ENCODE measurements at regions not wholly inside any gene's neighbourhood (a gene's known extent, or its start where the extent isn't known, plus 50 kb on each side); places are given as distances from the start of the nearest gene placed in this dataset.
"Not testable (repeated sequence)": the region's sequence is repeated elsewhere in the genome, so short reads cannot be mapped to it uniquely, and the experiment has no call there.

DNA sequence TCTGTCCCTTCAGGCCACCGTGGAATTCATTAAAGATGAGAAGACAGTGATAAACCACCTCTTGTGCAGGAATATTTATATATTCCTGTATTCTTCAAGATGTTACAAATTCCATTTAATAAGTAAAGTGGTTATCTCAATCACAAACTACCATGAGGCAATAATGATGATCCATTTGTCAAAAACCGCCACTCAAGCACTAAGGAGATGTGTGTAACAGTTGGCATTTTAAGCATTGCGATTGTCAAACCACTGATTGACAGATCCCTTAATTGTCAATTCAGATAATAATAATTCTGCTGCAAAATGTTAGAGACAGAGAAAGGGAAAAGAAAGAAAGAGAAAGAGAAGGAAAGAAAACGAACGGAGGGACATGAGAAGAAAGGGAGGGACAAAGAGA lies 476.1 kb upstream of the RBFOX1 start:
- DNase-seq (ENCODE audit: low read depth in 2 of 2), result no peak

DNA sequence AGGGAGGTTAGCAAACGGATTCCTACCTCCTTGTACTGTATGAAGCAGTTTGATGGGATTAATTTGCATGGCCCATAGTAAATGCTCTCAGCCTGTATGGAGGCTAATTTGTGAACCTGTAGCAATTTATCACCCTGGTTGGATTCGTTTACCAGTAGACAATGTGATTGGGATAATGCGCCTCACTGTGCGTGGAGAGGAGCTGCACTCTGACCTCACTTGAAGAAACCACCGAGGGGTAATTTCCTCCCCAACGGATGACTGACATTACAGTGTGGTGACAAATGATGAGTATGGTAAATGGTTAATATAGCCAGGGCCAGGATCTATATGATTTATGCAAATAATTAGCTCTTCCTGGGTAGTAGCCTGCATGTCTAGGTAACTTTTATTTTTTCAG lies 479.1 kb upstream of the RBFOX1 start:
- no peak for DNase-seq (ENCODE audit: low read depth in 2 of 2)

DNA sequence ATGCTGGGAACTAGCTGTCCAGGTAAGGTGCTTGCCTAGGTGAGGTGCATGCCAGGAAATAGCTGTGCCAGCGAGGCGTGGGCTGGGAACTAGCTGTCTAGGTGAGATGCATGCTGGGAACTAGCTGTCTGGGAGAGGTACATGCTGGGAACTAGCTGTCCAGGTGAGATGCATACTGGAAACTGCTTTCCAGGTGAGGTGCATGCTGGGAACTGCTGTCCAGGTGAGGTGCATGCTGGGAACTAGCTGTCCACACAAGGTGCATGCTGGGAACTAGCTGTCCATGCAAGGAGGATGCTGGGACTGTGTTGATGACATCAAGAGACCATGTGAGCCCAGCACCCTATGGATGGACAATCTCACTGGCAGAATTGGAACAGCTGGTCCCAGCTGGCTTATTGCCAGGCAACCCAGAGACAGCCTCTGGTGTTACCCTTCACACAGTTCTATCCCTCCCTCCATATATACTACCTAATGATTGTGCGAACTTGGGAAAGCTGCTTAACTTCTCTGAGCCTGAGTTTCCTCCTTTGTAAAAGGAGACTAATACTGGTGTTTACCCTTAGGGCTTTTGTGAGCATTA lies 479.9 kb upstream of the RBFOX1 start:
- DNase-seq (ENCODE audit: low read depth in 2 of 2), result no peak

DNA sequence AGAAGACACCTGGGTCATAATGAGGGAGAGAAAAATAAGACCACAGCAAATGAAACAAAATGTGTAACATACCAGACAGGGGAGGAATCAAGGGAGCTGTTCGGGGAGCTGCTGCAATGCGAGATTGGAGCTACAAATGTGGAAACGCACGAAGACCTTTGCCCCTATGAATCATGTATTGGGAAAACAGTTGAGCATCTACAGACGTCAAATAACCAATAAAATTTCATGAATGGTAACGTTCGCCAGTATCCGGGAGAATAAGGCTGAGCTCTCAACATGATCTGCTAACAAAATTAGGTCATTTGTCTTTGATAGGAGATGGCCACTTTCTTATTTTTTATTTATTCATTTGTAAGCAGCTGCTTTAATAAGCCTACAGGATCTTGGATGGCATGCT lies 486.2 kb upstream of the RBFOX1 start:
- no peak for DNase-seq (ENCODE audit: low read depth in 2 of 2)

DNA sequence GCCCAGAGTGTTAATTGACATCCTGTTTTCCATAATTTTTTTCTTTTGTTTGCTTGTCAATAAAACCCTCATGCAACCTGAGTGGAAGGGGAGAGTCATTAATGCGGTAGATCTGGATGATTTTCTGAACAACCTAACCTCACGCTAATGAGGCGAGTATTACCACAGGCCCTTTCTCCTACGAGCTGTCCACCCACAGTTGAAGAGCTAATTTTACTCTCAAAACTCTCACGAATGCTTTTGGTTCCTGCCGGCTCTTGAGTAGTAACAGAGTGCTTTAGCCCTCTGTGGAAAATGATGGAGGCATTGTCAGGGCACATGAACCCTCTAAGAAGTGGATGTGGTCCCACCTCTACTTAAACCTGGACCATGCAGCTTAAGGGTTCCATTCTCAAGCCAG lies 491.3 kb upstream of the RBFOX1 start:
- no peak for DNase-seq (ENCODE audit: low read depth in 2 of 2)

DNA sequence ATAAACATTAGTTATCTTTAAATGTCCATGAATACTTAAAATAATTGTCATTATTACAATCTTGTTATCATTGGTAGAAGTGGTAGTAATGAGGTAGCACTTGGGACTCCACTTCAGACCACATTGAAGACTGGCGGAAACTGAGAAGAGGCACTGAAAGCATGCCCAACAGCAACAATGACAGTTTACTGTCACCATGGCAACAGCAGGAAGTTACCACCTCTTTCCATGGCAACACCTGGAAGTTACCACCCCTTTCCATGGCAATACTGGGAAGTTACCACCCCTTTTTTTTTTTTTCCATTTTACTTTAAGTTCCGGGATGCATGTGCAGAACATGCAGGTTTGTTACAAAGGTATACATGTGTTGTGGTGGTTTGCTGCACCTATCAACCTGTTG lies 494.9 kb upstream of the RBFOX1 start:
- DNase-seq (ENCODE audit: low read depth in 2 of 2), result no peak

DNA sequence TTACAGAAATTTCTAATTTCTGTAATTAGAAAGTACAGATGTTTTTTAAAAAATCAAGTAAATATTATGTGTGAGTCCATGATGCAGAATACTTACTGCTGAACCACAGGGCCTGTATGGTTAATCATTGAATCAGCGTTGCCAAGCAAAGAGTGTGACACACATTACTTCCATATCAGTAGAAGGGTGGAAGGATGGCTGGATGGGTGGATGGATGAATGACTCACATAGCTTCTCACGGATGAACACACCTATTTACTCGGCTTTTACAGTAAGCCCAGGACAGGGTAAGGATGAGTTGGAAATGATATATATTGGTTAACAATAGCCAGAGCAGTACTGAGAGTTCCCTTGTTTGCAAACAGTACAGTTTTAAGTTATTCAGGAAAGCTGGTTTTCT lies 495.9 kb upstream of the RBFOX1 start:
- no peak for DNase-seq (ENCODE audit: low read depth in 2 of 2)

DNA sequence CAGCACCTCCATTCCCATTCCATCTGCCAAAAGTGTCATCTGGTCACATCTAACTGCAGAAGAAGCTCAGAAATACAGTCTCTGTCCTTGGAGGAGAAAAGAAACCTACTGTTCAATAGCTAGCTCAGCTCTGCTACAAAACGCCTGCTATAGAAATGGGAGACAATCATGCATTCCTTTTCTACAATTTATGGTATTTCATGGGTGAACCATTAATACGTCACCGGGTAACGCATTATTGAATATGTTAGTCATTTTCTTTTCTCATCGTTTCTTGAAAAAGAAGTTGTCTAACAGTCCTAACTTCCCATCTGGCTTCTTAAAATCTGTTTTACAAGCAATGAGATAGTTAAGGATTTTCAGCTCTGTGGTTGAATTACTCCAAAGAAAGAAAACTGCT lies 496.7 kb upstream of the RBFOX1 start:
- DNase-seq (ENCODE audit: low read depth in 2 of 2), result no peak

DNA sequence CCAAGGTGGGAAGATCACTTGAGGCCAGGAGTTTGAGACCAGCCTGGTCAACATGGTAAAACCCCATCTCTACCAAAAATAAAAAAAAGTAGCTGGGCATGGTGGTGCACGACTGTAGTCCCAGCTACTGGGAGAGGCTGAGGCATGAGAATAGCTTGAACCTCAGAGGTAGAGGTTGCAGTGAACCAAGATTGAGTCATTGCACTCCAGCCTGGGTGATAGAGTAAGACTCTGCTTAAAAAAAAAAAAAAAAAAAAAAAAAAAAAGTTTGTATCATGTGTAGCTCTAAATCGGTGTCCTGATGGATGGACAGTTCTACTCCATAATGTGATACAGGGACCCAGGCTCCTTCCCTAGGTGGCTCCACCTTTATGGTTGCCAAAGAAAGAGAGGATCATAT lies 497.1 kb upstream of the RBFOX1 start:
- no peak for DNase-seq (ENCODE audit: low read depth in 2 of 2)

DNA sequence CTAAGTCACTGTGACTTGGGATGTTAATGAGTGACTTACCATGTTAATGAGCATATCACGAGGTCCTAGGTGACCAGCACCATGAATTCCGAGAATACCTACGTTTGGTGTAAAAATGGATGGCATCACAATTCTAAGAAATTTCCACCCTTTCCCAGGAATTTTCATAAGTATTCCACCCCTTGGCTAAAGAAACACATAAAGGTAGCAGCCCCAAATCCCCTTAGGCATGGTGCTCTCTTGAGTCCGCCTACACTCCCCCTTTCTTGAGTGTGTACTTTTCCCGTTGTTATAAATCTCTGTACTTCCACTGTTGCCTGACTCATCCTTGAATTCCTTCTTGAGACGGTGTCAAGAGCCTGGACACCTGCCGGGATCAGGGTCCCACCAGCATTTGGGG lies 504.0 kb upstream of the RBFOX1 start:
- DNase-seq (ENCODE audit: low read depth in 2 of 2), result no peak

DNA sequence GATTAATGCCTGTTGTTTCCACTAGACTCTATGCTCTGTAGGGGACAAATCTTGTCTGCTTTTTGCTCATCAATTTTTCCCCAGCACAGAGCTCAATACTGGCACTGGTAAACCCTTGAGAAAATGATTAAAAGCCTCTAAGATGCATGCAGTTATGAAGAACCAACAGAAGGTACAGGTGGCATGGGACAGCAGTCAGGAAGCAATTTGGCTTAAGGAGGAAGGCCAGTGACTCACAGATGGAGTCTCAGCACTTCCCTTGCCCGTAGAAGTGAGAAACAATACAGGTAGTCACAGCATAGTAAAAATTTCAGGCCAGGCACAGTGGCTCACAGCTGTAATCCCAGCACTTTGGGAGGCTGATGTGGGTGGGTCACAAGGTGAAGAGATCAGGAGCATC lies 504.7 kb upstream of the RBFOX1 start:
- DNase-seq (ENCODE audit: low read depth in 2 of 2), result no peak

DNA sequence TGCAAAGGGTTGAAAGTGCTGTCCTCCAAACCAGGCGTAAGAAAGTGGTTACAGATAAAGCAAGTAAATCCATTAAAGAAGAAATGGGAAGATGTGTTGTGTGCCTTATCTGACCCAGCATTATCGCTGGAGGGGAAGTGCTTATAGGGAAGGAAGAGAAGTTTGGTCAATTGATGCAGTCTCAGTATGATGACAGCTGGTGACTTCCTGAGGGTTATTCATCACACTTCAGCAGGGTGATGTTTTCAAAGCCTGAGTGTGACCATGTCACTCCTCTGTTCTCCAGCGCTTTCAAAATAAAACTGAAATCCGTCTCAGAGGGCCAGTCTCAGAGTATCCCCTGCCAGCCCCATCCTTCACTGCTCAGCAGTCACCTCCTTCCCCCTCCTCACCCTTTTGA lies 505.4 kb upstream of the RBFOX1 start:
- DNase-seq (ENCODE audit: low read depth in 2 of 2), result no peak

DNA sequence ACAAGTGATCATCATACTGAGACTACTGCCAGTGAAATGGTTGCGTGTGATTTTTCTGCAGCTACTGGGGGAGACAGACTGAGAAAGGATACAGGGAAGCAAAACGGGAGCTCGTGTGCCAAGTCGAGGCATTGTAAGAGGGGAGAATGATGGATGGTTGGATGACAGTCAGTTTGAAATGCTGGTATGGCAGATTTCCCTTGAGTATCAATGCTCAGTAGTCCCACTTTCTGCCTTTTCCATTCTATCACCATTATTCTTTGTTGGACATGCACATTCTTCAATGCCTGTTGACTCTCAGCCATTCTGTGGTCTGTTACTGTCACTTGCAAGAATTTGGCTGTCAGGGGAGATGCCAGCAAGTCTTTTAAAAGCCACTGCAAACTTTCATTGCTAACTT lies 510.6 kb upstream of the RBFOX1 start:
- DNase-seq (ENCODE audit: low read depth in 2 of 2), result no peak

DNA sequence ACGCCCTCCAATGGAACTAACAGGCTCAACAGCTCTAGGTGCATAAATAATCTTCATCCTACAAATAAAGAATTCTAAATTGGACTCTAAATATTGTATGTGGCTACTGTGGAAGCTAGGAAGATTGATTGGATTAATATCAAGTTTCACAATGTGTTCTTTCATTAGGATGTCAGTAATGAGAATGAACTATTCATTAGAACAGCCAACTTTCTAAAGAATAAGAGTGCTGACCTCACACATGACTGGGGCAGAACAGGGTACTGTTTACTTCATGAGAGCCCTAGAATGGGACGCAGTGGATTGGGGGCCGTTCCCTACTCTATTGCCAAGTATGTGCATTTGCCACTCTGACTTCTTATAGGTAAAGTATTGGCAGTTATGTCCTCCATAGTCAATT lies 528.2 kb upstream of the RBFOX1 start:
- DNase-seq (ENCODE audit: low read depth in 2 of 2), result no peak

DNA sequence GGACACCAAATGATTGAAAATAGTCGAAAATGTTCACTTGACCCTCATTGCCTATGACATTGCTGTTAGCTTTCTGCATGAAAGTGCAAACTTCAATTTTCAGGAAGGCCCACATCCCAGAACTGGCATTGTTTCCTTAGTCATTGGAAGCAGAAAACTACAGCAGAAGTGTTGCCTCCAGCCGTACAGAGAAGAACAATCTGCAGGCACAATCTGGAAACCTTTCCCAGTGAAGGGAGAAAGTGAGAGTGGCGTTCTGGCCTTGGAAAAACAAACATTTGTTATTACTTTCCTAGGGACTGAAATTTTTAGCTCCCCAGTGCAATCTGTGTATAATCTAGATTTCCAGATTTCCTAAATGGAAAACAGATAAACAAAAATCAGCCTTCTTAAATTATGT lies 529.5 kb upstream of the RBFOX1 start:
- DNase-seq (ENCODE audit: low read depth in 2 of 2), result no peak

DNA sequence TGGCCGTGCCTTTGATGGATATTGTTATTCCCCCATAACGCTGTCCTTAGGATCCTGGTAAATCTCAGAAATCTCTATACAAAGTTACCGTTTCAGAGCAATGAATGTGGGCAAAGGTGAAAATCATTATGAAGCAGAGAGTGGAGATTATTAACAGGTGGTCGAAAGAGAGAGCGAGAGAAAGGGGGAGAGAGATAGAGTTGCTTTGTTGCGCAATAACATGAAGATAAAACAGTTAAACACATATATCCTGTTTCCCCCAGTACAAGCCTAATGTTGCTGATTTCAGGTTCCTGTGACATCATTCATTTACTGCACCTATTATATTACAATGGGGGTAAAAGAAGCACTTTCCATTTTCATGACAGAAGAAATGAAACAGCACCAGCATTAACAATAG lies 535.4 kb upstream of the RBFOX1 start:
- no peak for DNase-seq (ENCODE audit: low read depth in 2 of 2)

DNA sequence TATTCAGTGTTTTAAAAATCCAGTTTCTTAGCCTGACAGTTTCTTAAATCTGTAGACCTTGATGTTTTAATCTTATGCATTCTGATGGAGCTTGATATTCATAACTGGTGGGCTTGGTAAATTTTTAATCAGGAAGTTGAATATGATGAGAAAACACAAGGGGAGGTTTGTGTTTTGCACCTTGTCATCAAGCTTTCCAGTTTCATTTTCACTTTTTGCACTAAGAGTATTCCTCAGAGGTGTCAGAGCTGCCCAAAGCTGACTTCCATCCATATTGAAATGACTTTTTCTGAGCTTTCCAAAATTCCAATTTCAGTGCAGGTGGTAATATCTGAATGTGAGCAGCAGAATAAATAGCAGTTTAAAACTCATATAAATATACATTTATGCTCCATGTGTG lies 555.0 kb upstream of the RBFOX1 start:
- no peak for DNase-seq (ENCODE audit: low read depth in 2 of 2)

DNA sequence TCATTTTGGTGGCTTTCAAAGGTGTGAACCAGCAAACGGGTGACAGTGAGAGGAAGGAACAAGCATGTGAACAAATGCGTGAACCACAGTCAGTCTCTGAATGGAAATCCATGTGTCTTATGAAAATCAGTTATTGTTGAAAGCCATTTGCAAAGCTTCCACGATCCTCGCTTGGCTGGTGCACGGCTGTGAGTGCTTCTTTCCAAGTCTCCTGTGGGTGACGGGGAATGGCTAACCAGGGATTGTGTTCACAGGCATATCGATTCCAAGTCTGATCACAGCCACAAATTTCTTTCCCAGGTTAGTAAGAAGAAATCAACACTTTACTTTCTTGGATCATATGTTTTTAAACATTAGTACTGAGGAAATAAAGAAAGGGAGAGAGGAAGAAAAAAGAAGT lies 556.9 kb upstream of the RBFOX1 start:
- no peak for DNase-seq (ENCODE audit: low read depth in 2 of 2)

DNA sequence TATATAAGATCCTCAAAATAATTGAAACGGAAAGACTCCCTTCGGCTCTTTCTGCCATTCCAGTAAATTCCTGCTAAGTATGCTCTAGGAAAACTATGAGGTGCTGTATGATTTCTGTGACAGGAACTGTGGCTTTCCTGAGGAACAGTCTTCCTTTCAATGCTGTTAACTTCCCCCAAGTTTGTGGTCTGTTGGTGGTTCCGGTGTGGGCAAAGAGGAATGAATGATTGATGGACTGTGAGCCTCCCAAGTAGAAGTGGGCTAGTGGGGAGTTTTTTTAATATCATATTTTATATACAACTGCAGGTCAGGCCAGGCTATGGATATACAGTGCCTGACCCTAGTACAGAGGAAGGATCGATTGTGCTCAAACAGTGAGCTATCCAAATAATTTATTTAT lies 560.7 kb upstream of the RBFOX1 start:
- no peak for DNase-seq (ENCODE audit: low read depth in 2 of 2)

DNA sequence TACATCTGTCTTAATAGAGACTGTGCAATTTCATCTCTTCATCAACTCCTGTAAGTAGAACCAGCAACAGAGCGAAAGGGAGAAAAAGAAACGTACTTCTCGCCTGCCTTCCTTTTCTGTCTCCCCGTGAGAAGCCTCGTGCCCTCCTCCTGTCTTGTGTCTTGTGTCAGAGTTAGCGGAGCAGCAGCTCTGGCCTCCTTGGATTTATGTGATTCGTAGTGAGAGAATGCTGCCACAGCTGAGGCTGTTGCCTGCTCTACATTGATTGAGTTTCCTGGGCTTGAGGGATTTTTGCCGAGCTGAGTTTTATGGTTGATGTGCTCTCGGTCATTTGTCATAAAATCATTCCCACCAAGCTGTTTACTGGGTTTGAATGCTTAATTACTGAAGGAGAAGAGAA lies 579.1 kb upstream of the RBFOX1 start:
- no peak for DNase-seq (ENCODE audit: low read depth in 2 of 2)

DNA sequence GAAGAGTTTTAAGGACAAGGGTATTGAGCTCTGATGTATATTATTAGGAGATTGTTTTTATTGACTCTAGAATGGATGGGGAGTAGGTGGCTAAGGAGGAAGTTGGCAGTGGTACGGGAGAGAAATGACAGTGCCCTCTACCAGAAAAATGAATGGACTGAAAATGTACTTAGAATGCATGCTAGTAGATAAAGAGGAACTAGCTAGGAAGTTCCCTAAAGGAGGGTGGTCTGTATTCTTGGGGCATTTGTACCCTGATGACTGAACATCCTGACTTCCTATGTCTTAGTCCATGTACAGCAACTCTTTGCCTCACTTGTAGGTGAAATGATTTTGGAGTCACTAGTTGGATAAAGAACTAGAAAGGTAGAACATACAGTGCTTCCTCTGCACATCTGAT lies 581.5 kb upstream of the RBFOX1 start:
- no peak for DNase-seq (ENCODE audit: low read depth in 2 of 2)

DNA sequence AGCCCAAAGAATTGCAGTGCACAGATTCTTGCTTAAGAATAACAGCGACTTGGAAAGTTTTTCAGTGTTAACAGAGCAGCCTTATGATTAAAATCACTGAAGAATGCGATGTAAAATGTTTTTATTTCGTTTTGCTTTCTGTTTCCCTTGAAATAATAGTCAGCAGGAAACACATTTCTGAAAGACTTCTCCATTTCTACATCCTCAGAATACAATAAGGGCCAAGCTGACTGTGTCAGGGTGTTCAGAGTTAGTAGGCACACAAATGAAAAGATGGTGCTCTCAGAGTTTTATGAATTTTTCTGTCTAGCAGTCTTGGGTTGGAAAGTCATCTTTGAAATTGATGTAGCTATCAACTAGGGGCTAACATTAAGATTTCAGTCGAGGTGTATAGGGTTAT lies 582.9 kb upstream of the RBFOX1 start:
- no peak for DNase-seq (ENCODE audit: low read depth in 2 of 2)

DNA sequence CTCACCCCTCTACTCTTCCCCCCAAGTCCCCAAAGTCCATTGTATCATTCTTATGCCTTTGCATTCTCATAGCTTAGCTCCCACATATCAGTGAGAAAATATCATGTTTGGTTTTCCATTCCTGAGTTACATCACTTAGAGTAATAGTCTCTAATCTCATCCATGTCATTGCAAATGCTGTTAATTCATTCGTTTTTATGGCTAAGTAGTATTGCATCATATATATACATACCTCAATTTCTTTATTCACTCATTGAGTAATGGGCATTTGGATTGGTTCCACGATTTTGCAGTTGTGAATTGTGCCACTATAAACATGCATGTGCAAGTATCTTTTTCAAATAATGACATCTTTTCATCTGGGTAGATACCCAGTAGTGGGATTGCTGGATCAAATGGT lies 596.3 kb upstream of the RBFOX1 start:
- DNase-seq (ENCODE audit: low read depth in 2 of 2), result not testable (repeated sequence)

DNA sequence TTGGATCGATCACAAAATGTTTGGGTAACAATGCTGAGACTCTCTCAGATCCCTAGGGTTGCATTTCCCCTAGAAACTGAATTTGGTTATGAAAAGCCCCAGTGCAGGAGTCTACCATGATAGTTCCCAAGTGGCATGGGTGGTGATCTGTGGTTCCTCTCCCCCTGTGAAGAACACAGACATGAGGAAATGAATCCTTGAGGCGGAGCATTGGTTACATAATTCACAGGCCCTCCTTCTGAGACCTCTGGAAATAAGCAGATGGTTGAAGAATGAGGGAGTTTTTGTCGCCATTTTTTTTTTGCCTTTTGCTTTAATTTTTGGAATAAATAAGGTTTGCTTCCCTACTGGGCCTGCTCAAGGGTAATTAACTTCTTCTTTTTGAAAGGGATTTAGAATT lies 597.0 kb upstream of the RBFOX1 start:
- no peak for DNase-seq (ENCODE audit: low read depth in 2 of 2)

DNA sequence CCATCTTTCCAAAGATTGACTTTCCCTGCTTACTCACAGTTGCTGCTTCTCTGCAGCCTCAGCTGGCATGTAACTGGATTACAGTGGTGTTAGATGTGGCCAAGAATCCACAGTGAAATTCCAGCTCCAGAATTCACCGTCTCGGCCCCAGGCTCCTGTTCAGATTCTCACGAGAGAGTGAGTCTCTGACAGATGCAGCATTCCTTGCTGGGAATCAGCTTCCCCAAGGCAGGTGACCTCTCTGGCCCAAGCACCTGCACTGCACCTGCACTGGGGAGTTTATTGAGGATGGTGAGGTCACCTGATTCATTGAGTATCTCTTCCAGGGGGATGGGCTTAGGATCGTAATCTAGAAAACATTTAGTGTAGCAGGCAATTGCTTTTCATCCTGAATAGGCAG lies 600.5 kb upstream of the RBFOX1 start:
- DNase-seq (ENCODE audit: low read depth in 2 of 2), result no peak

All from stimulated activated CD8-positive, alpha-beta memory T cell treated with anti-CD3 and anti-CD28 coated beads, Interleukin-15, amount 100 ng/mL, for 4 hours (primary cell).